Stomach (tissue), 4 donors: ENCODE measurements at regions not wholly inside any gene's neighbourhood (a gene's known extent, or its start where the extent isn't known, plus 50 kb on each side); places are given as distances from the start of the nearest gene placed in this dataset.

Source experiments
- EP300 ChIP-seq: sonication (generic); formaldehyde crosslinking; IDR thresholded peaks from one replicate; pipeline ENCODE4 v1.6.1; 2017; ENCODE audit warnings: antibody characterized with exemption
- POLR2A ChIP-seq, 4 donors: fragments of 450-650 bp; IDR thresholded peaks; one replicate each; pipeline ENCODE4 v1.6.1; 2016; ENCODE audit warnings: antibody characterized with exemption in 4 of 4, control low read depth in 2 of 4, mild to moderate bottlenecking in 1 of 4, moderate library complexity in 1 of 4
- TF ChIP-seq, protein P1 (sequence below), 7 experiments: fragments of 450-650 bp in 4 of 7; fragments of 200-600 bp in 3 of 7; sonication (generic) in 3 of 7; IDR thresholded peaks; one replicate each; pipeline ENCODE4 v1.5.1; 2016 to 2019; ENCODE audit warnings: antibody characterized with exemption in 7 of 7, control low read depth in 2 of 7, mild to moderate bottlenecking in 1 of 7

DNA sequence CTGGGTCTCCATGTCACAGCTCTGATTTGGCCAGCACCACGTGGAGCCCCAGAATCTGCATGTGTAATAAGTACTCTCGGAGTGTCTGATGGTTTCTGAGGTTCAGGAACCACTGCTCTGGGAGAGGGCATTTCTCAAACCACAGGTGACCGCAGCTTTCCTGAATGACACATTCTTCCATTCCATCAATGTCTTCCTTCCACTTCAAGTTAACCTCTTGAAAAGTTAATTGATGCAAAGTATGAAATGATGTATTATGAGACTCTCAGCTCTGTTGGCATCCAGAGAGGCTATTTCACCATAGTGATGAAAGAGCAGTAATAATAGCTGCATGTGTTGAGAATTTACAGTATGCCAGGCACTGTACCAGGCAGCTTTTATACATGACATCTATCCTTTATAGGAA is 61.3 kb upstream of the CRIM1 start:
- TF ChIP-seq, protein P1, sequence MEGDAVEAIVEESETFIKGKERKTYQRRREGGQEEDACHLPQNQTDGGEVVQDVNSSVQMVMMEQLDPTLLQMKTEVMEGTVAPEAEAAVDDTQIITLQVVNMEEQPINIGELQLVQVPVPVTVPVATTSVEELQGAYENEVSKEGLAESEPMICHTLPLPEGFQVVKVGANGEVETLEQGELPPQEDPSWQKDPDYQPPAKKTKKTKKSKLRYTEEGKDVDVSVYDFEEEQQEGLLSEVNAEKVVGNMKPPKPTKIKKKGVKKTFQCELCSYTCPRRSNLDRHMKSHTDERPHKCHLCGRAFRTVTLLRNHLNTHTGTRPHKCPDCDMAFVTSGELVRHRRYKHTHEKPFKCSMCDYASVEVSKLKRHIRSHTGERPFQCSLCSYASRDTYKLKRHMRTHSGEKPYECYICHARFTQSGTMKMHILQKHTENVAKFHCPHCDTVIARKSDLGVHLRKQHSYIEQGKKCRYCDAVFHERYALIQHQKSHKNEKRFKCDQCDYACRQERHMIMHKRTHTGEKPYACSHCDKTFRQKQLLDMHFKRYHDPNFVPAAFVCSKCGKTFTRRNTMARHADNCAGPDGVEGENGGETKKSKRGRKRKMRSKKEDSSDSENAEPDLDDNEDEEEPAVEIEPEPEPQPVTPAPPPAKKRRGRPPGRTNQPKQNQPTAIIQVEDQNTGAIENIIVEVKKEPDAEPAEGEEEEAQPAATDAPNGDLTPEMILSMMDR (IDR thresholded peaks at IDR 0.05), result no peak
- TF ChIP-seq POLR2A (IDR thresholded peaks at IDR 0.05) (no peak), EP300 (no peak)
